ENCODE measurements at regions not wholly inside any gene's neighbourhood (a gene's known extent, or its start where the extent isn't known, plus 50 kb on each side); places are given as distances from the start of the nearest gene placed in this dataset.

DNA sequence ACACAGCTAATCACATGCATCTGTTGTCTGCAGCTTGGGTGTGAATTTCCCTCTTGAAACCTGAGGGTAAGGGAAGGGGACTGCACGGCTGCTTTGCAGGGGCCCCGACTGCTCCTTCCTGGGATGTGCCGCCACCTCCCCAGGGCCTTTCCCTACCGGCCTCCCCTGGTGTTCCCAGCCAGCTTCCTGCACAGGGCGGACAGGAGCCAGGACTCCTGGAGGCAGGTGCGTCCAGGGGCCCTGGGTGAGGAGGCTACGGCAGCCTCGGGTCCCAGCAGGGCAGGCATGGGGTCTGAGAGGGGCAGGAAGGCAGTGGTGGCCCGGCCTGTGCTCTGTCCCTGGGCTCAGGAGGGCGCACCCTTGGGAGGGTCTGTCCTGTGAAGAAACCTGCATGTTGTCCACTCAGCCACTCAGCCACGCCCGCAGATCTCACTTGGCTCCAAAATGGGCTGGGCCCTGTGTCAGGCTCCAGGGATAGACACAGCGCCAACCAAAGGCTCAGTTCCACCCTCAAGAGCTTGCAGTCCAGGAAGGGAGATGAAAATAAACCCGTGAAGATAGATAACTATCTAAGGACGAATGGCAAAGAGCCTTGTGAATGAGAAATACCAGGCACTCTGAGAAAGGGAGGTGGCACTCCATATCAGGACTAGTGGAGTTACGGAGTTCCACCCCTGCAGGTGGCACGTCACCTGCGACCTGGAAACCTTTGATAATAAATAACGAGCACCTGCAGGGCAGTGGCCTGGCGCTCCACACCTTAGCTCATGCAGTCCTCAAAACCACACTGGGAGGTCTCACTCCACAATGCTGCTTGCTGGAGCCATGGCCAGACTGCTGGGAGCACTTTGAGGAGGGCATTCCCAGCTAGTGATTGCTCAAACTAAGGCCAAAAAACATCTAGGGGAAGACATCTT is 427.4 kb downstream of the AACS start:
- Mint-ChIP-seq H3K27ac (ENCODE audit: low read depth, unreplicated experiment) (no peak overlapping the region), H3K4me1 (ENCODE audit: insufficient read depth, unreplicated experiment) (no peaks in the 10 kb centered on the region), H3K4me3 (ENCODE audit: unreplicated experiment) (no peak overlapping the region), H3K36me3 (ENCODE audit: insufficient read depth, unreplicated experiment) (no peaks in the 10 kb centered on the region), H3K27me3 (ENCODE audit: insufficient read depth, unreplicated experiment) (no peaks in the 10 kb centered on the region), H3K9me3 (ENCODE audit: unreplicated experiment) (peaks cover 13% of the 10 kb centered on the region)
- BruUV-seq (replicated peaks) = no TSS peak
- DNase-seq (ENCODE audit: unreplicated experiment) = no peak
- intact Hi-C loops (cut with micrococcal nuclease) = no loop called here
- TF ChIP-seq, protein P1, sequence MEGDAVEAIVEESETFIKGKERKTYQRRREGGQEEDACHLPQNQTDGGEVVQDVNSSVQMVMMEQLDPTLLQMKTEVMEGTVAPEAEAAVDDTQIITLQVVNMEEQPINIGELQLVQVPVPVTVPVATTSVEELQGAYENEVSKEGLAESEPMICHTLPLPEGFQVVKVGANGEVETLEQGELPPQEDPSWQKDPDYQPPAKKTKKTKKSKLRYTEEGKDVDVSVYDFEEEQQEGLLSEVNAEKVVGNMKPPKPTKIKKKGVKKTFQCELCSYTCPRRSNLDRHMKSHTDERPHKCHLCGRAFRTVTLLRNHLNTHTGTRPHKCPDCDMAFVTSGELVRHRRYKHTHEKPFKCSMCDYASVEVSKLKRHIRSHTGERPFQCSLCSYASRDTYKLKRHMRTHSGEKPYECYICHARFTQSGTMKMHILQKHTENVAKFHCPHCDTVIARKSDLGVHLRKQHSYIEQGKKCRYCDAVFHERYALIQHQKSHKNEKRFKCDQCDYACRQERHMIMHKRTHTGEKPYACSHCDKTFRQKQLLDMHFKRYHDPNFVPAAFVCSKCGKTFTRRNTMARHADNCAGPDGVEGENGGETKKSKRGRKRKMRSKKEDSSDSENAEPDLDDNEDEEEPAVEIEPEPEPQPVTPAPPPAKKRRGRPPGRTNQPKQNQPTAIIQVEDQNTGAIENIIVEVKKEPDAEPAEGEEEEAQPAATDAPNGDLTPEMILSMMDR (IDR thresholded peaks at IDR 0.05; ENCODE audit: unreplicated experiment) = no peak
- CTCF ChIA-PET = interaction anchor here (0.7 kb wide), 1 partner anchor 622 kb away, joined by 3 read pairs; no protein-coding TSS in a partner anchor
- POLR2A ChIA-PET = interaction anchor here (0.6 kb wide), 1 partner anchor 1039 kb away, joined by 3 read pairs; no protein-coding TSS in a partner anchor

DNA sequence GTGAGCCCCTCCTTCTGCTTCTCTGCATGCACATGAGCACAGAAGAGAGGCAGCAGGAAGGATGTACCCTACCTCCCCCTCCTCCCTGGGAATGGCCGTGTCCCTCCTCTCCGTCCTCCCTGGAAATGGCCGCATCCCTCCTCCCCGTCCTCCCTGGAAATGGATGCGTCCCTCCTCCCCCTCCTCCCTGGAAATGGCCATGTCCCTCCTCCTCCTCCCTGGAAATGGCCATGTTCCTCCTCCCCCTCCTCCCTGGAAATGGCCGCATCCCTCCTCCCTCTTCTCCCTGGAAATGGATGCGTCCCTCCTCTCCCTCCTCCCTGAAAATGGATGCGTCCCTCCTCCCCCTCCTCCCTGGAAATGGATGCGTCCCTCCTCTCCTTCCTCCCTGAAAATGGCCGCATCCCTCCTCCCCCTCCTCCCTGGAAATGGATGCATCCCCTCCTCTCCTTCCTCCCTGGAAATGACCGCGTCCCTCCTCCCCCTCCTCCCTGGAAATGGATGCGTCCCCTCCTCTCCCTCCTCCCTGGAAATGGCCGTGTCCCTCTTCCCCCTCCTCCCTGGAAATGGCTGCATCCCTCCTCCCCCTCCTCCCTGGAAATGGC is 428.6 kb downstream of the AACS start:
- no peaks in the 10 kb centered on the region for H3K27me3 Mint-ChIP-seq (ENCODE audit: insufficient read depth, unreplicated experiment)
- no peak for DNase-seq (ENCODE audit: unreplicated experiment)
- H3K27ac Mint-ChIP-seq (ENCODE audit: low read depth, unreplicated experiment) = no peak overlapping the region
- peaks cover 13% of the 10 kb centered on the region for H3K9me3 Mint-ChIP-seq (ENCODE audit: unreplicated experiment)
- no peak overlapping the region for H3K4me3 Mint-ChIP-seq (ENCODE audit: unreplicated experiment)
- H3K36me3 Mint-ChIP-seq (ENCODE audit: insufficient read depth, unreplicated experiment) = no peaks in the 10 kb centered on the region
- TF ChIP-seq, protein P1 (IDR thresholded peaks at IDR 0.05; ENCODE audit: unreplicated experiment) = no peak
- no TSS peak for BruUV-seq (replicated peaks)
- CTCF ChIA-PET = no interaction called here
- POLR2A ChIA-PET = no interaction called here
- H3K4me1 Mint-ChIP-seq (ENCODE audit: insufficient read depth, unreplicated experiment) = no peaks in the 10 kb centered on the region
- intact Hi-C loops (cut with micrococcal nuclease) = no loop called here

DNA sequence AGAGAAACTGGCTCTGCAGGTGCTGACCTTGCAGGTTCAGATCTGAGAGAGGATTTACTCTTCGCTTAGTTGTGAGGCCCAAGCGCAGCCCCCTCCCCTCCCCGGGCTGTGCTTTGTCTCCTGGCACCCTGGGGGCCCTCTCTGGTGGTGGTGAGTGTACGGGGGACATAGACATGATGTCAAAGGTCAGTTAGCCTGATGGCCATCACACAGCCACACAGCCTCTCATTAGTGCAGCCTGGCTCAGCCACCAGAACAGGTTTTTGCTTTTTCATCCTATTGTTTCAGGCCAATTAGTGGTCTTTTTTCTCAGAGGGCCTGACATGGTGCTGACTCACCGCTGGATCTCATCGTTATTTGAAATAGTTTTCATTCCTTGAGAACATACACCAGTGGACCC is 437.9 kb downstream of the AACS start:
- Mint-ChIP-seq H3K9me3 (ENCODE audit: unreplicated experiment) (peaks cover 24% of the 10 kb centered on the region), H3K27me3 (ENCODE audit: insufficient read depth, unreplicated experiment) (no peaks in the 10 kb centered on the region), H3K4me1 (ENCODE audit: insufficient read depth, unreplicated experiment) (no peaks in the 10 kb centered on the region), H3K27ac (ENCODE audit: low read depth, unreplicated experiment) (no peak overlapping the region), H3K4me3 (ENCODE audit: unreplicated experiment) (no peak overlapping the region), H3K36me3 (ENCODE audit: insufficient read depth, unreplicated experiment) (no peaks in the 10 kb centered on the region)
- no TSS peak for BruUV-seq (replicated peaks)
- TF ChIP-seq, protein P1 (IDR thresholded peaks at IDR 0.05; ENCODE audit: unreplicated experiment) = no peak
- intact Hi-C loops (cut with micrococcal nuclease) = no loop called here
- no peak for DNase-seq (ENCODE audit: unreplicated experiment)
- ChIA-PET CTCF (interaction anchor here (0.6 to 1.6 kb wide), 3 partner anchors 19 to 1010 kb away, joined by 3 read pairs; no protein-coding TSS in a partner anchor), POLR2A (no interaction called here)

DNA sequence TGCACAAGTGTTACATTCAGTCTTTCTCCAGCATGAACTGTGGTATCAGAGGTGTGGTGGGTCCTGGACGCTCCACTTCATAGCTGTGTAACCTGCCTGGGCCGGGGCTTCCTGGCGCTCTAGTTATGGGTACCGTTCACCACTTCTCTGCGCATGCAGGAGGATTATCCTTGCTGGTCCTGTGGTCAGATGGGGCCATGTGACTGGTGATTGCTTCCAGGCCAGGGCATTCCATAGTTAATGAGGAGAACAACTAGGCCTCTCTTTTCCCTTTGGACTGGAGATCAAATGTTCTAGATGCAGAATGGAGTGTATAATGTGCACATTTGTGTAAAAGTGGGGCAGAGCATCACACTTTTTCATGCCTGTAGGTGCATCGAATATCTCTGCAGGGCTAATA is 444.0 kb downstream of the AACS start:
- no peak for DNase-seq (ENCODE audit: unreplicated experiment)
- Mint-ChIP-seq H3K4me3 (ENCODE audit: unreplicated experiment) (no peak overlapping the region), H3K4me1 (ENCODE audit: insufficient read depth, unreplicated experiment) (no peaks in the 10 kb centered on the region), H3K9me3 (ENCODE audit: unreplicated experiment) (peaks cover 12% of the 10 kb centered on the region), H3K27ac (ENCODE audit: low read depth, unreplicated experiment) (no peak overlapping the region), H3K36me3 (ENCODE audit: insufficient read depth, unreplicated experiment) (no peaks in the 10 kb centered on the region), H3K27me3 (ENCODE audit: insufficient read depth, unreplicated experiment) (no peaks in the 10 kb centered on the region)
- intact Hi-C loops (cut with micrococcal nuclease) = no loop called here
- ChIA-PET CTCF (no interaction called here), POLR2A (no interaction called here)
- BruUV-seq (replicated peaks) = no TSS peak
- TF ChIP-seq, protein P1 (IDR thresholded peaks at IDR 0.05; ENCODE audit: unreplicated experiment) = no peak
